GM18502 (cell line): ENCODE measurements at regions not wholly inside any gene's neighbourhood (a gene's known extent, or its start where the extent isn't known, plus 50 kb on each side); places are given as distances from the start of the nearest gene placed in this dataset.

Source experiments
- ATAC-seq: cut with Tn5 transposase; IDR thresholded peaks from one replicate; pipeline ENCODE4 v1.9.1; 2021; ENCODE audit warnings: mild to moderate bottlenecking; ENCODE audit not compliant: unreplicated experiment, poor library complexity

GRCh38 chr9:129258124-129258822 lies 80.2 kb upstream of the IER5L start:
- no peak for ATAC-seq

- no peak for ATAC-seq
Observed at GRCh38 chr9:129256959-129257713, 79.1 kb upstream of the IER5L start.

GRCh38 chr9:129254566-129255287 lies 76.7 kb upstream of the IER5L start:
- no peak for ATAC-seq

- ATAC-seq = no peak
Observed at GRCh38 chr9:129253803-129254381, 75.8 kb upstream of the IER5L start.

GRCh38 chr9:129252937-129253802 lies 75.1 kb upstream of the IER5L start:
- no peak for ATAC-seq

GRCh38 chr9:129250786-129251185 lies 72.7 kb upstream of the IER5L start:
- ATAC-seq = no peak

- no peak for ATAC-seq
Observed at GRCh38 chr9:129247285-129248153, 69.5 kb upstream of the IER5L start.

GRCh38 chr9:129245276-129245675 lies 67.2 kb upstream of the IER5L start:
- ATAC-seq = no peak

- ATAC-seq = no peak
Observed at GRCh38 chr9:129242971-129243561, 65.0 kb upstream of the IER5L start.

GRCh38 chr9:129242191-129242941 lies 64.3 kb upstream of the IER5L start:
- ATAC-seq = no peak

GRCh38 chr9:129241725-129242124 lies 63.7 kb upstream of the IER5L start:
- no peak for ATAC-seq

GRCh38 chr9:129240581-129241211 lies 62.6 kb upstream of the IER5L start:
- ATAC-seq = no peak

- no peak for ATAC-seq
Observed at GRCh38 chr9:129239946-129240490, 62.0 kb upstream of the IER5L start.

GRCh38 chr9:129237803-129238202 lies 59.7 kb upstream of the IER5L start:
- no peak for ATAC-seq

GRCh38 chr9:129237164-129237611 lies 59.1 kb upstream of the IER5L start:
- no peak for ATAC-seq

GRCh38 chr9:129236441-129237145 lies 58.5 kb upstream of the IER5L start:
- ATAC-seq = no peak

- no peak for ATAC-seq
Observed at GRCh38 chr9:129235931-129236331, 57.9 kb upstream of the IER5L start.
